ENCODE measurements at regions not wholly inside any gene's neighbourhood (a gene's known extent, or its start where the extent isn't known, plus 50 kb on each side); places are given as distances from the start of the nearest gene placed in this dataset.
"Not testable (repeated sequence)": the region's sequence is repeated elsewhere in the genome, so short reads cannot be mapped to it uniquely, and the experiment has no call there.

DNA sequence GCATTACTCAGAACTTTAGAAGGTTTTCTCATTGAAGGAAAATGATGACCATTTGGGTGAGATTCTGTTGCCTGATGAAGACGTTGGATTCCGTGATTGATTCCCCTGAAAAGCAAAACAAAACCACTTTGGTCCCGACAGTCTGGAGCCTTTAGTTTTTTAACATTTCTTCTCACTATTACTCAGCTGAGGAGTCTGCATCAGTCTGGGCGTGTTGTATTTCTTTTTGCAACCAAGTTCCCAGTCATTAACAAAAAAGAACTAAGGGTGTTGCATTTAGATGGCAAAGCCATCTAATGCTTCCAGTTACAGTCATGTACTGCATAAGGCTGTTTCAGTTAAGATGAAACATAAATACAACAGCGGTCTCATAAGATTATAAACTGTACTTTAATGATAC lies 343.1 kb upstream of the CDH2 start:
- no peak for DNase-seq

DNA sequence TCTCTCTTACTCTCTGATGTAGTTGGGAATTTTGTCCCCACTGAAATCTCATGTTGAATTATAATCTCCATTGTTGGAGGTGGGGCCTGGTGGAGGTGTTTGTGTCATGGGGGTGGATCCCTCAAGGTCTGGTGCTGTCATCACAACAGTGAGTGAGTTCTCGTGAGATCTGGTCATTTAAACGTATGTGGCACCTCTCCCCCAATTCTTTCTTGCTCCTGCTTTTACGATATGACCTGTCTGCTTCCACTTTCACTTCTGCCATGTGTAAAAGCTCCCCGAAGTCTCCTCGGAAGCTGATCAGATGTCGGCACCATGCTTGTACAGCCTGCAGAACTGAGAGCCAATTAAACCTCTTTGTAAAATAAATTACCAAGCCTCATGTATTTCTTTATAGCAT lies 337.8 kb upstream of the CDH2 start:
- DNase-seq: no peak

DNA sequence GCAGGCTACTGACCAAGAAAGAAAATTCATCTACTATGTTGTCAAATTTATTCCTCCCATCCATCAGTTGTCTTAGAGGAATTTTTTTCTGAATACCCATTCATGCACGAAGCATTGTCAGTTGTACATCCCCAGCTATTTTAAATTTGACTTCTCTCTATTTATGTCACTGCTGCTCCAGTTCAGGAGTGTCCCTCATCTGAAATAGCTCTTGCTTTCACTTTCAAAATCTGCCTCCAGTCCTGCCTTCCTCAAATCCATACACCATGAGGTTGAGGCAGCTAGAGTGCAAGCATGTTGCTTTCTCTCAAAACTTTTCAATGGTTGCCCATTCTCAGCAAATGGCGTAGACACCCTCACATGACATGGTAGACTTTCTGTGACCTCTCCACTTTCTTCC lies 335.4 kb upstream of the CDH2 start:
- DNase-seq: no peak

DNA sequence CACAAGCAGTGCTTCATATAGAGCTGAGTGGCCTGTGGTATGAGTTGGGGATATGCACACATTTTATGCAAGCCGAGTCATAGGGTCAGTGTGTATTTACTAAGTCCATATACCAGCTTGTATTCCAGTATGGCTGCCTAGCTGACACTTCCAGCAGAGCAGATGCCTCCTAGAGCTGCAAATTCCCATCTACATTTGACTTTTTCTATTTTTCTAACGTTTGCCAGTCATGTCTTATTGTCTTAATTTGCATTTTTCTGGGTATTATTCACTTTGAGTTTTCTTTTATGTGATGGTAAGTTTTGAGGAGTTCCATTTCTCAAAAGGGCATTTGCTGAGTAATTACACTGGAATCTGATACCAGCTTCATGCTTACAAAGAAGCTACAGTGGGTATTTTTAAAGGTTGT lies 334.5 kb upstream of the CDH2 start:
- no peak for DNase-seq

DNA sequence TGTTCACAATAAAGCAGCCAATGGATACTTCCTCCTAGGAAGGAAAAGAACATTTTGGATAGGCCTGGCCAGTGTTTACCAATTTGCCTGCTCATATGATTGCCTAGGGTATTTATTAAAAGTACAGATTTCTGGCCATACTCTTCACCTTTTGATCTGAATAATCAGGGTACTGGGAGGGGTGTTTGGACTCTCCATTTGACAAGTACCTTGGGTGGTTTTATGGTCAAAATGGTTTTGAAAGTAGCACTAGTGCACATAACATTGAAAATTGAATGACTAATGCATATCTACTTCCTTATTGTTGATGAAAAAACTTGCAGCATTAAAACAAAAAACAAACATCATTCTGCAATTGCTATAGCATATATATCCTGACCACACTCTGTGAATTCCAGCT lies 333.3 kb upstream of the CDH2 start:
- no peak for DNase-seq

DNA sequence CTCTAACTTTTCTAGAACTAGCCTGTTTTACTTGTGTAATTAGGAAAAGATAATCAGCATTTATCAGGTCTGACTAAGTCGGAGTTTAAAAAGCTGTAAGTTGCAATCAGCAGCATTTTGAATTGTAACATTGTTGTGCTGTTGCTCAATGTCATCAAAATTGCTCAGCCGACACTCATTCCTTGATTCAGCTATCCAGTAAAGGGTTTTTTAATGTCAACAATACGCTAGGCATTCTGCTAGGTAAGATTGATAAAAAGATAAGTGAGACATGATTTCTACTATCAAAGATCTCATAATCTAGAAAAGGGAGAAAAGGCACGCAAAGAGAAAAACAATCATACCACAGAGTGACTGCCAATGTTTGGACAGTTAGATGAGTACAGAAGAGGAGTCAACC lies 327.1 kb upstream of the CDH2 start:
- no peak for DNase-seq

DNA sequence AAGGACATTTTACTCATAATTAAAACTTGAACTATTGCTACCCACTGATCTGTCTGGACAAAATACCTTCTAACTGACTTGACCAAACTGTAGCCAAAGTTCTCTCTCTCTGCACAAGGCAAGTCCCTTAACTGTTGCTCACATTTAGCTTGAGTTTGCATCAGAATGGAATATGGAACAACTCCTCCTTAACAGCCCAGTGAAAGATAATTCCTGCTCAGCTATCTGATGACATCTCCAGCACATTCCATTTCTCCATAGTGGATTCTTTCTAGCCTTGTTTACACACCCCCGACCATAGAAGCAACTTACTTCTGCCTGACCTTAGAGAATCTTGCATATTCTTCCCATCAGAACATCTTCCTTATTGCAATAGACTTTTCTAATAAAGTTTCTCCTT lies 317.2 kb upstream of the CDH2 start:
- DNase-seq: no peak

- DNase-seq: no peak
These were observed 309.0 kb upstream of the CDH2 start for GRCh38 chr18:28485918-28486317.

GRCh38 chr18:28485210-28485801 lies 308.4 kb upstream of the CDH2 start:
- no peak for DNase-seq

DNA sequence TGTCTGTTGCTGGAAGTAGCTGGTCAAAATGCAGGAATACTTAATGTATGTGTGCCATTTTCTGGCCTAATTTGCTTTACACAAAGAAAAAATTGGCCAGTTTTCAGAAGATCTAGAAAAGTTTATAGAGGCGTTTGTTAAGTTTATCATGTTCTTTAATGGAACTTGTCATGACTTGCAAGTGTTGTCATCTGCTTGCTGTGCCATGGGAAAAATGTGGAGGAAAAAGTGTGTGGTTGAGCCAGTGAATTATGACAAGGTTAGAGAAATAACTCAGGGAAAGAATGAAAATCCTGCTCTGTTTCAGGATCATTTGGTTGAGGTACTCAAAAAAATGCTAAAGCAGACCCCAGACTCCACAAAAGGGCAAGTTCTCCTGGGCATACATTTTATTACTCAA lies 301.6 kb upstream of the CDH2 start:
- no peak for DNase-seq

GRCh38 chr18:28476302-28476701 lies 299.4 kb upstream of the CDH2 start:
- no peak for DNase-seq

DNA sequence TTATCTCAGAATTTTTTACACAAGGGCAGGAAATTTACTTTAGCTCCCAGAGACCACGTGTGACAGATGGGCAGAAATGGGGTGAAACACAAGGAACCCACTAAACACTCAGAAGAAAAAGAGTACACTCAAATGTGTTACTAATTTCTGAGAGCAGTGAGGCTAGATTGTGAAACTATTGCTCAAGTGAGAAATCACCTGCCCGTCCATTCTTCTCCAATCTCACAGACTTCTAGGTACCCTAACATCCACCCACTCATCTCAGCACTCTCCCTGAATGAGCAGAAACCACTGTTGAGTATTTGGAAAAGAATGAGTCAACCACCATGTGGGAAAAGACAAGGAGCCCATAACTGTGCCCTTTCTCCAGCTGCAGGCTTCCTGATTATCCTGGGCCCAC lies 293.0 kb upstream of the CDH2 start:
- no peak for DNase-seq

- no peak for DNase-seq
These were observed 292.0 kb upstream of the CDH2 start for GRCh38 chr18:28468901-28469300.

- DNase-seq: no peak
These were observed 289.3 kb upstream of the CDH2 start for GRCh38 chr18:28466204-28466603.

DNA sequence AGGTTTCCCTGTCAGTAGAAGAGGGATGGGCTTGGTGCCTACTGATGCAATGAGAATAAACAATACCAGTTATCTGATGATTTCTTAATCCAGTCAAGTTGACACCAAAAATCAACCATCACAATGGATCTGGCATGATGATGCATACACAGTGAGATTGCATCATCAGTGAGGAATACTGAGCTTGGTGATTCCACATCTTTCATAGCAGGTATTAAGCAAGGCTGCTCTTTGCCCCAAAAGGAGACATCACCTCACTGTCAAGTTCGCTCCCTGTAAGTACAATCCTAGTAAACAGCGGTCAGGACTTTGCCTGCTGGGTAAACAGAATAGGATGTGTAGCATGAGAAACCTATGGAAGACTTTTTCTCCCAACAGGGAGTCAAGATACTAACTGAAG lies 282.7 kb upstream of the CDH2 start:
- no peak for DNase-seq

DNA sequence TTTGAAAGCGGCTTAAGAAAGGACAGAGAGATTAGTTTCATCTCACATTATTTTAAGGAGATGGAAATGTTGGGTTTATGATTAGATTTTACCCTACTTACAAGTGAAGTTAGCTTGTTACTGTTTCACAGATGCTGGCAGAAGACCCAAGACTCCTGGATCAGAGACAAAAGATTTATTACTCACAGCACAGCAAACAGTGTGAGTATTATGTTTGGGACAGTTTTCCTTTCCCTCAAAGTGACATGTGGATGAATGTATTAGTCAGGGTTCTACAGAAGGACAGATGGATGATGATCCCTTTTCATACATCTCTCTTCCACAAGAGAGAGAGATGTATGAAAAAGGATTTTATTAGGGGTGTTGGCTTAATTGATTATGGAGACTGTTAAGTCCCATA lies 281.8 kb upstream of the CDH2 start:
- no peak for DNase-seq

DNA sequence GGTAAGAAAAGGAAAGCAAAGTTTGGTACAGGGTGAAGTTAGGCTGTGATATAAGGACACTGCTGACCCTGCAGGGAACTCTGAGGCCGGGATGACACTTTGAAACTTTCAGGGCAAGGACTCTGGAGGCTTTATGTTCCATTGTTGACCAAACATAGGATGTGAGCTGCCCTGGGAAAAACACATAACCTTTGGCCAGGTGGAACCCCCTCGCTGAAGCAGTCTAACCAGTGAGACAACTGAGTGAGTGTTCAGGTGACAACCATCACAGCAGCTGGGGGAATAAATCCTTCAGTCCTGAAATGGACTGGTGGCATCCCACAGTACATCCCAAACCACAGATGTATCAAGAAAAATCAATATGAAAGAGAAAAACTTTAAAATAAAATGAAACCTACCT lies 280.9 kb upstream of the CDH2 start:
- no peak for DNase-seq

DNA sequence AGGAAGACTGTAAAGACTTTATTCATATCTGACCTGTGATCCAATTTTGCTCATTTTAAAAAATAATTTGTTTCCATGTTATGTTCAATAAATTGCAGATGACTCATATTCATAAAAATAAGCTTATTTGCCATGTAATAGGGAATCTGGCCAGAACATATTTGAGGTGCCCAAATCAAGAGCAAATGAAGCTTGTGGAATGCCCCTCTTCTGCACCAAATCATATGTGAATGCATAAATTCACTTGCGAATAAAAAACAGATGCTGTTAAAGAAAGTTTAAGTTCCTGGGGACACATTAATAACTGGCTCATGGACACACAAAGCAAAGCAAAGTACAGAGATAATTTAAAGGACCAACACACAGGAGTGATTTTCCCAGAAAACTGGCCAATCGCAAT lies 279.0 kb upstream of the CDH2 start:
- no peak for DNase-seq

DNA sequence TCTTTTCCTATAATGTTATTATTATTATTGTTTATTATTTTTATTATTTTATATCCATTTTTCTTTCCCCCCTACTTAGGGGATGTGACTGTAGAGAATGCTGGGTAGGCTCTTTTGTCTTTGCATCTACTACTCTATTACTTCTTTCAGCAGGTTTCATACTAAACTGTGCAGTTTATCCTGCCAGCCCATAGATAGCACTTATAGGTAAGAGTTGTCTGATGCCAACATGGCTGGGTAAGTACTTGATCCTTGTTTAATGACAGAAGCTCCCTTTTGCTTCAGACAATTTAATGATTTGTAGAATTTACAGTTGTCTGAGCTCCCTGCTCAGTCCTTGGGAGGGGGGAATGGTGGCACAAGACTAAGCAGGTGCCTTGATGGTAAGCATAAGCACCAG lies 262.9 kb upstream of the CDH2 start:
- no peak for DNase-seq

- no peak for DNase-seq
These were observed 261.5 kb upstream of the CDH2 start for GRCh38 chr18:28438381-28438780.

DNA sequence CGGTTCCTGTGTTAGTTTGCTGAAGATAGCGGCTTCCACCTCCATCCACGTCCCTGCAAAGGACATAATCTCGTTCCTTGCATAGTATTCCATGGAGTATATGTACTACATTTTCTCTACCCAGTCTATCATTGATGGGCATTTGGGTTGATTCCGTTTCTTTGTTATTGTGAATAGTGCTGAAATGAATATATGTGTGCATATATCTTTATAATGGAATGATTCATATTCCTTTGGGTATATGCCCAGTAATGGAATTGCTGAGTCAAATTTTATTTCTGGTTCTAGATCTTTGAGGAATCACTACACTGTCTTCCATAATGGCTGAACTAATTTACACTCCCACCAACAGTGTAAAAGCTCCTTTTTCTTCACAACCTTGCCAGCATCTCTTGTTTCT lies 255.4 kb upstream of the CDH2 start:
- no peak for DNase-seq

DNA sequence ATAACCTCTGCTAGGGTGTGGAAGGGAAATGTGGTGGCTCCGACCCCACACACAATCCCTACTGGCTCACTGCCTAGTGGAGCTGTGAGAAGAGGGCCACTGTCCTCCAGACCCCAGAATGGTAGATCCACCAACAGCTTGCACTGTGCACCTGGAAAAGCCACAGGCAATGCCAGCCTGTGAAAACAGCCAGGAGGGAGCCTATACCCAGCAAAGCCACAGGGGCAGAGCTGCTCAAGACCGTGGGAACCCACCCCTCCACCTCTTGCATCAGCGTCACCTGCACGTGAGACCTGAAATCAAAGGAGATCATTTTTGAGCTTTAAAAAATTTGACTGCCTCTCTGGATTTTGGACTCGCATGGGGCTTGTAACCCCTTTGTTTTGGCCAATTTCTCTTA lies 249.0 kb upstream of the CDH2 start:
- DNase-seq: no peak

DNA sequence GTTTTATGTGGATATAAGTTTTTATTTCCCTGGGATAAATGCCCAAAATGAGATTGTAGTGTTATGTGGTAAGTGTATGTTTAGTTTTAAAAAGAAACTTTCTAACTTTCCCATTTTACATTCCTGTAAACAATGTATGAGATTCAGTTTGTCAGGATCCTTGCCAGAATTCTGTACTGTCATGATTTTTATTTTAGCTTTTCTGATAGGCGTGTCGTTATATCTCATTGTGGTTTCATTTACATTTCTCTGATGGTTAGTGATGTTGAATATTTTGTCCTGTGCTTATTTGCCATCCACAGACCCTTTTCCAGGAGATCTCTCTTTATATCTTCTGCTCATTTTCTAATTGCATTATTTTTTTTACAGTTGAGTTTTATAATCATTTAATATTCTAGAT lies 245.6 kb upstream of the CDH2 start:
- no peak for DNase-seq

- not testable (repeated sequence) for DNase-seq
These were observed 245.0 kb upstream of the CDH2 start for GRCh38 chr18:28421950-28422349.

GRCh38 chr18:28412521-28412920 lies 235.6 kb upstream of the CDH2 start:
- DNase-seq: no peak

DNA sequence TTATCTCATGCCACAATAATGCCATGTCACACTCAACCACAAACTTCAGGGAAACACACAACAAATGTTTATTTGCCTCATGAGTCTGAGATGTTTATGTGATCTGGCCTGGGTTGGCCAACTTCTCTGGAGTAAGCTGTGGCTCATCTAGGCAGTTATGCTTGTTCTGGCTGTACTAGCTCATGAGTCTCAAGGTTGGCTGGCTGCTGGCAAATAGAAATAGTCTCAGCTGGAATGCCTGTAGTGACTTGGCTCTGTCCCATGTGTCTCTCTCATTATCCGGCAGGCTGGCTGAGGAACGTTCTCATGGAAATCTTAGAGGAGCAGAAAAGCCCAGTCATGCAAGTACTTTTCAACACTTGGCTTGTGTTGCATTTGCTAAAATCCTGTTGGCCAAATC lies 234.9 kb upstream of the CDH2 start:
- no peak for DNase-seq
